22Rv1 (cell line): ENCODE measurements at regions not wholly inside any gene's neighbourhood (a gene's known extent, or its start where the extent isn't known, plus 50 kb on each side); places are given as distances from the start of the nearest gene placed in this dataset.

Experiments
- ZFX ChIP-seq: fragments of 450-650 bp; IDR thresholded peaks from 2 replicates; pipeline ENCODE4 v1.6.1; 2017; ENCODE audit warnings: antibody characterized with exemption, borderline replicate concordance
- TF ChIP-seq, protein P1 (sequence below): fragments of 450-650 bp; IDR thresholded peaks from 2 replicates; pipeline ENCODE4 v1.5.1; 2017; ENCODE audit warnings: mild to moderate bottlenecking

DNA sequence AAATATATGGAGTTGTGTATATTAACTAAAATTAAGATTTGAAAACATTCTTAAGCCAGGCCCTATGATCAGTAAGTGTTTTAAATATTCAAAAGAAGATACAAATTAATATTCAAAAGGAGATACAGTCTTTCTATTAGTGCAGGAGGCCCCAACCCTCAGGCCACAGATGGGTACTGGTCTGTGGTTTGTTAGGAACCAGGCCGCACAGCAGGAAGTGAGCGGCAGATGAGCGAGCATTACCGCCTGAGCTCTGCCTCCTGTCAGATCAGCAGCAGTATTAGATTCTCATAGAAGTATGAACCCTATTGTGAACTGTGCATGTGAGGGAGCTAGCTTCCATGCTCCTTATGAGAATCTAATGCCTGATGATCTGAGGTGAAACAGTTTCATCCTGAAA lies 232.9 kb downstream of the FOXO1 start:
- TF ChIP-seq, protein P1, sequence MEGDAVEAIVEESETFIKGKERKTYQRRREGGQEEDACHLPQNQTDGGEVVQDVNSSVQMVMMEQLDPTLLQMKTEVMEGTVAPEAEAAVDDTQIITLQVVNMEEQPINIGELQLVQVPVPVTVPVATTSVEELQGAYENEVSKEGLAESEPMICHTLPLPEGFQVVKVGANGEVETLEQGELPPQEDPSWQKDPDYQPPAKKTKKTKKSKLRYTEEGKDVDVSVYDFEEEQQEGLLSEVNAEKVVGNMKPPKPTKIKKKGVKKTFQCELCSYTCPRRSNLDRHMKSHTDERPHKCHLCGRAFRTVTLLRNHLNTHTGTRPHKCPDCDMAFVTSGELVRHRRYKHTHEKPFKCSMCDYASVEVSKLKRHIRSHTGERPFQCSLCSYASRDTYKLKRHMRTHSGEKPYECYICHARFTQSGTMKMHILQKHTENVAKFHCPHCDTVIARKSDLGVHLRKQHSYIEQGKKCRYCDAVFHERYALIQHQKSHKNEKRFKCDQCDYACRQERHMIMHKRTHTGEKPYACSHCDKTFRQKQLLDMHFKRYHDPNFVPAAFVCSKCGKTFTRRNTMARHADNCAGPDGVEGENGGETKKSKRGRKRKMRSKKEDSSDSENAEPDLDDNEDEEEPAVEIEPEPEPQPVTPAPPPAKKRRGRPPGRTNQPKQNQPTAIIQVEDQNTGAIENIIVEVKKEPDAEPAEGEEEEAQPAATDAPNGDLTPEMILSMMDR, result no peak
- TF ChIP-seq ZFX, result no peak
